ENCODE measurements at regions not wholly inside any gene's neighbourhood (a gene's known extent, or its start where the extent isn't known, plus 50 kb on each side); places are given as distances from the start of the nearest gene placed in this dataset.

GRCh38 chrX:137483554-137483953 is 82.4 kb upstream of the ZIC3 start:
- Histone ChIP-seq H3K4me1 (no peaks in the 10 kb centered on the region), H3K4me3 (no peak overlapping the region), H3K27me3 (peaks cover 0 to 23% (median 0%) of the 10 kb centered on the region in 7 donors), H3K9me3 (peaks cover 0 to 7% (median 0%) of the 10 kb centered on the region in 11 donors), H3K27ac (no peak overlapping the region), H3K36me3 (no peaks in the 10 kb centered on the region)
- DNase-seq (no peak), ATAC-seq (no peak)
- intact Hi-C loops (cut with DNase I) = loop anchor here in 1 of 10 donors (5.0 kb wide), 1 partner anchor 1899 kb away; no protein-coding TSS in a partner anchor
- no peak for TF ChIP-seq CTCF (IDR thresholded peaks at IDR 0.05)

GRCh38 chrX:137482136-137482535 is 83.8 kb upstream of the ZIC3 start:
- 57 to 58% methylated on average over 2 of the region's 2 CpGs for WGBS, 2 donors
- Histone ChIP-seq H3K4me1 (no peaks in the 10 kb centered on the region), H3K4me3 (no peak overlapping the region), H3K27me3 (peaks cover 0 to 25% (median 0%) of the 10 kb centered on the region in 7 donors), H3K9me3 (peaks cover 0 to 7% (median 0%) of the 10 kb centered on the region in 11 donors), H3K36me3 (no peaks in the 10 kb centered on the region), H3K27ac (no peak overlapping the region)
- no peak for DNase-seq
- no peak for TF ChIP-seq CTCF (IDR thresholded peaks at IDR 0.05)
- intact Hi-C loops (cut with DNase I) = loop anchor here in 1 of 10 donors (5.0 kb wide), 1 partner anchor 1900 kb away; no protein-coding TSS in a partner anchor
- no peak for ATAC-seq

GRCh38 chrX:137479386-137479785 is 86.5 kb upstream of the ZIC3 start:
- intact Hi-C loops (cut with DNase I) = no loop called here
- 11 to 12% methylated on average over 2 of the region's 2 CpGs for WGBS, 2 donors
- no peak for TF ChIP-seq CTCF (IDR thresholded peaks at IDR 0.05)

GRCh38 chrX:137441711-137442110 is 124.2 kb upstream of the ZIC3 start:
- 81 to 87% methylated on average over 24 of the region's 24 CpGs for WGBS, 2 donors
- Histone ChIP-seq H3K27me3 (peaks cover 0 to 11% (median 0%) of the 10 kb centered on the region in 7 donors), H3K4me3 (no peak overlapping the region), H3K9me3 (peaks cover 0 to 21% (median 0%) of the 10 kb centered on the region in 11 donors), H3K4me1 (no peaks in the 10 kb centered on the region), H3K27ac (no peak overlapping the region), H3K36me3 (no peaks in the 10 kb centered on the region)
- no peak for TF ChIP-seq CTCF (IDR thresholded peaks at IDR 0.05)
- no peak for DNase-seq
- no peak for ATAC-seq
- intact Hi-C loops (cut with DNase I) = no loop called here

More at GRCh38 chrX:137479386-137479785, 86.5 kb upstream of the ZIC3 start:
- H3K9me3 ChIP-seq = no peaks in the 10 kb centered on the region
- DNase-seq (no peak), ATAC-seq (no peak)
- H3K27me3 ChIP-seq = peaks cover 0 to 38% (median 0%) of the 10 kb centered on the region in 7 donors
- H3K27ac ChIP-seq = no peak overlapping the region
- no peak overlapping the region for H3K4me3 ChIP-seq
- H3K36me3 ChIP-seq = no peaks in the 10 kb centered on the region
- H3K4me1 ChIP-seq = no peaks in the 10 kb centered on the region

Measured in heart right ventricle (tissue), 16 donors.